HepG2 (cell line): ENCODE measurements at regions not wholly inside any gene's neighbourhood (a gene's known extent, or its start where the extent isn't known, plus 50 kb on each side); places are given as distances from the start of the nearest gene placed in this dataset.

Source experiments
- AGO2 ChIP-seq: fragments of 200-400 bp; formaldehyde crosslinking; optimal IDR thresholded peaks from 2 replicates; pipeline ENCODE3; 2017; ENCODE audit warnings: mild to moderate bottlenecking, low read depth, low read length, moderate library complexity
- ARID4A ChIP-seq: sonication (generic); formaldehyde crosslinking; IDR thresholded peaks from 2 replicates; pipeline ENCODE4 v1.5.0; 2020; ENCODE audit warnings: mild to moderate bottlenecking, missing genetic modification reagents, borderline replicate concordance
- BRD4 ChIP-seq: sonication (generic); formaldehyde crosslinking; IDR thresholded peaks from 2 replicates; pipeline ENCODE4 v1.4.0; 2020; ENCODE audit warnings: missing genetic modification reagents
- HMGXB4 ChIP-seq, 2 experiments: sonication (generic) in 1 of 2; formaldehyde crosslinking in 1 of 2; IDR thresholded peaks; 2 replicates each; pipeline versions ENCODE4 v1.4.0 to v1.6.1; 2018 to 2020; ENCODE audit warnings: missing genetic modification reagents in 2 of 2, borderline replicate concordance in 1 of 2, low read depth in 1 of 2, mild to moderate bottlenecking in 1 of 2, missing biosample characterization in 1 of 2
- MXD1 ChIP-seq: sonication (generic); formaldehyde crosslinking; IDR thresholded peaks from 2 replicates; pipeline ENCODE4 v1.4.0; 2020; ENCODE audit warnings: mild to moderate bottlenecking, missing genetic modification reagents
- TIGD3 ChIP-seq: sonication (generic); formaldehyde crosslinking; IDR thresholded peaks from 2 replicates; pipeline ENCODE4 v1.5.1; 2020; ENCODE audit warnings: mild to moderate bottlenecking, missing genetic modification reagents, borderline replicate concordance
- ZFP91 ChIP-seq: sonication (generic); formaldehyde crosslinking; IDR thresholded peaks from 2 replicates; pipeline ENCODE4 v1.9.0; 2022; ENCODE audit warnings: missing genetic modification reagents, mild to moderate bottlenecking, borderline replicate concordance
- ZNF362 ChIP-seq: sonication (generic); formaldehyde crosslinking; IDR thresholded peaks from 2 replicates; pipeline ENCODE4 v1.4.0; 2020; ENCODE audit warnings: missing genetic modification reagents, mild to moderate bottlenecking, borderline replicate concordance
- ZNF501 ChIP-seq: sonication (generic); formaldehyde crosslinking; IDR thresholded peaks from 2 replicates; pipeline ENCODE4 v1.5.1; 2020; ENCODE audit warnings: mild to moderate bottlenecking, moderate library complexity, missing genetic modification reagents
- ZNF639 ChIP-seq: conservative IDR thresholded peaks from 2 replicates; pipeline ENCODE4 v1.6.1; 2018; ENCODE audit warnings: missing genetic modification reagents
- ZNF761 ChIP-seq: sonication (generic); formaldehyde crosslinking; conservative IDR thresholded peaks from 2 replicates; pipeline ENCODE4 v1.4.0; 2020; ENCODE audit warnings: mild to moderate bottlenecking, missing genetic modification reagents

GRCh38 chr7:130896898-130897514 is 163.0 kb upstream of the KLF14 start (continued):
- peak; percentile 62; the same call in 1 of the 2 replicates for TF ChIP-seq ZNF362
- peak in 1 of 2 experiments; percentile 45; a peak in 1 of 4 replicates for TF ChIP-seq HMGXB4 (CRISPR knock-in tag; IDR thresholded peaks at IDR 0.05; ENCODE audit: borderline replicate concordance in 1 of 2, low read depth in 1 of 2)
- no peak for TF ChIP-seq TIGD3
- 0 out of 2 replicates have a peak, but pooled peaks have one; percentile 36 for TF ChIP-seq ZNF761 (CRISPR knock-in tag)
- 0 out of 2 replicates have a peak, but pooled peaks have one; percentile 13 for TF ChIP-seq ZNF639
- no peak for TF ChIP-seq AGO2
- no peak for TF ChIP-seq BRD4 (CRISPR knock-in tag)
- TF ChIP-seq ZNF501, result no peak
- peak; percentile 40; the same call in 1 of the 2 replicates for TF ChIP-seq ZFP91 (CRISPR knock-in tag)
- 0 out of 2 replicates have a peak, but pooled peaks have one; percentile 22 for TF ChIP-seq MXD1 (CRISPR knock-in tag)
- peak; percentile 41; the same call in 1 of the 2 replicates for TF ChIP-seq ARID4A (CRISPR knock-in tag)
